A172 (cell line): ENCODE measurements at regions not wholly inside any gene's neighbourhood (a gene's known extent, or its start where the extent isn't known, plus 50 kb on each side); places are given as distances from the start of the nearest gene placed in this dataset.
"Not testable (repeated sequence)": the region's sequence is repeated elsewhere in the genome, so short reads cannot be mapped to it uniquely, and the experiment has no call there.

ENCODE experiments used
- DNase-seq: peaks from one replicate; pipeline ENCODE4 v3.0.0-alpha.2; 2015; ENCODE audit warnings: low spot score

DNA sequence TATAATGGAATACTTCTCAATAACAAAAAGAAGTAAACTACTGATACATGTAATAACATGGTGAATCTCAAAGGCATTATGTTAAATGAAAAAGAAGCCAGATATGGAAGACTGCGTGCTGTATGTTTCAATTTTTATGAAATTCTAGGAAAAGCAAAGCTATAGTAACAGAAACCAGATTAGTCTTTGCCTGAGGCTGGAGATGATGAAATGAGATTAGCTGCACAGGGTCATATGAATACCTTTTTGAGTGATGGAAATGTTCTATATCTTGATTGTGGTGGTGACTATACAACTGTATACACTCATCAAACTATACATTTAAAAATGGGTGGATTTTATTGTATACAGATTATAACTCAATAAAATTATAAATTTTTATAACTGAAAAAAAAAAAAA, 113.5 kb downstream of the TMEM30B start:
- DNase-seq, result no peak

GRCh38 chr14:61160798-61161197, 120.3 kb downstream of the TMEM30B start:
- DNase-seq, result no peak

- DNase-seq, result no peak
Measured at GRCh38 chr14:61154641-61155040, 126.5 kb downstream of the TMEM30B start.

- no peak for DNase-seq
Measured at GRCh38 chr14:61153914-61154545, 127.1 kb downstream of the TMEM30B start.

GRCh38 chr14:61153431-61153830, 127.7 kb downstream of the TMEM30B start:
- DNase-seq, result no peak

GRCh38 chr14:61152851-61153364, 128.2 kb downstream of the TMEM30B start:
- DNase-seq, result peak; percentile 33

GRCh38 chr14:61151251-61151650, 129.9 kb downstream of the TMEM30B start:
- DNase-seq, result no peak

- no peak for DNase-seq
Measured at GRCh38 chr14:61150851-61151250, 130.3 kb downstream of the TMEM30B start.

DNA sequence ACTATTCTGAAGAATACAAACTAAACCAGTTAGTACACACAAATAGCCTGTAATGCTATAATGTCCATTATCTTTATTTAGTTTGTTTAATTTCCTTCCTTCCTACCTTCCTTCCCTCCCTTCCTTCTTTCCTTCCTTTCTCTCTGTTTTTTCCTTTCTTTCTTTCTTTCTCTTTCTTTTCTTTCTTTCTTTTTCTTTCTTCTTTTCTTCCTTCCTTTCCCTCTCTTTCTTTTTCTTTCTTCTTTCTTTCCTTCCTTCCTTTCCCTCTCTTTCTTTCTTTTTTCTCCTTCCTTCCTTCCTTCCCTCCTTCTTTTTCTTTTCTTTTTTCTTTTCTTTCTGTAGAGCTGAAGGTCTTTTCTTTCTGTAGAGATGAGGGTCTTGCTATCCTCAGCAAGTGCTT, 131.2 kb downstream of the TMEM30B start:
- DNase-seq, result no peak

DNA sequence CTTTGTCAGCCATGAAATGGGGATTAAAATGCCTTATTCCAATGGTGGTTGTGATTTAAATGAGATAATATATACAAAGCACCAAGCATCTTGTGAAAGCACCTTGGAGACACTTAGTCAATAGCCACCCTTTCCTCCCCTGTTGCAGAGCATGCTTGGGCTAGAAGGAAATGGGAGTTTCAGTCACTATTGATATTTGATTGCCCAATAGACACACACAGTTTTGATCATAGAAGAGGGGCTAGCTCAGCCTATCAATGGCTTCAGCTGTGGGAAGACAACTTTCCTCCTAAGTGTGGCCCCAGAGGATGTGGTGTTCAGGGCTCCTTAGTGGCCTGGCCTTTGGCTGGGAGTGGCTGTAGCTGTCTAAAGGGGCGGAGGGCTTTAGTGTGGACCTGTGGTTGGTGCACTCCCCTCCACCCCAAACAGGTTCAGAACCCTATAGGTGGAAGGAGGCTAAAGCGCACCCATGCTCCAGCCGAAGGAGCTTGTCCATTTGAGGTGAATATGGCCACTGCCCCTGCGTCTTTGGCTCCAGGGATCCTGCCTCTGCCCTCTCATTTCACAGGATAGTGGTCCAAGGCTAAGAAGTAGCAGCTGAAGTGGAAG, 132.3 kb downstream of the TMEM30B start:
- DNase-seq, result no peak

DNA sequence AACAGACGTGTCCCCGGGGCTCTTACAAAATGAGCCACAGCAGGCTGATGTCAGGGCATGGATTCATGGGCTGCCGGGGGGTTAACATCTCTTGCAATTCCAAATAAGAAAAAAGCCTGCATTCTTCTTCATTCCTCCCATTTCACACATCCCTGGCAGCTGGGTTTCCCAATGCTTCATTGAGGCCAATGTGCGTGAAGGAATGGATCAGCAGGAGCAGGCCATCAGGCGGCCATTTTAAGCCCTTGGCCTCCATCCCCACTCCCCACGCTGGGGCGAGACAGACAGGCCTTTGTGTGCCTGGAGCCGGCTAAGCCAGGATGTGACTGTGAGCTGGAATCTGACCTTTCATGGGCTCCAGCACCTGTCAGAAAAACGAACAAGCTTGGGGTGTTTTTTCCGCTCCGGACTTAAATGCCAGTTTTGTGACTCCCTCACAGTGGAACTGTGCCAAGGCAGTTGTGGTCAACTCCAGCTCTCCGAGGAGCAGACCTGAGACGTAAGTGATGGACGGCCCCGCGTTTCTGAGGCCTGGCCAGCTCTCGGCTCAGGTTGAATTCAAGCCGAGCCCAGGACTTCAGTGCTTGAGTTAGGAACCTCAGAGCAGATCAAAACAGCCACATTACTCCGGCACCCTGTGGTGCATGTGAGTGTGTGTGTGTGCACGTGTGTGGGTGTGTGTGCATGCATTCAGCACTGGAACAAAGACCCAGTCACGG, 133.1 kb downstream of the TMEM30B start:
- DNase-seq, result peak; percentile 92

GRCh38 chr14:61147381-61147821, 133.7 kb downstream of the TMEM30B start:
- DNase-seq, result peak; percentile 49

DNA sequence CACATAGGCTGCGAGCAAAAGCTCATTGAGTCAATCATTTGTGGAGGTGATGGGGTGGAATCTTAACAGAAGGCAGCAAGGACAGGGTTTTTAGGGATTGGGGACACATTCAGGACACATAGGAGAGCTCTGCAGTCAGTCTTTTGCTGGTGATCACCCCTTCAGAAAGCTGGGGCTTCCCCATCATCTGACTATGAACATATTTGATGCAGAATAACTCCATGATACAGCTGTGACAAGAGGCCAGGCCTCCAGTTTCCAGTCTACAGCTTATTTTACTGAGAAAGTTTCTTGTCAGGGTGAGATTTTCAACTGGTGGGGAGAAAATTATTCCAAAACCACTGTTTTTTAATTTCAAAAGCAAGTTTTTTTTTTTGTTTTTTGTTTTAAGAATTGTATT, 134.2 kb downstream of the TMEM30B start:
- DNase-seq, result no peak

DNA sequence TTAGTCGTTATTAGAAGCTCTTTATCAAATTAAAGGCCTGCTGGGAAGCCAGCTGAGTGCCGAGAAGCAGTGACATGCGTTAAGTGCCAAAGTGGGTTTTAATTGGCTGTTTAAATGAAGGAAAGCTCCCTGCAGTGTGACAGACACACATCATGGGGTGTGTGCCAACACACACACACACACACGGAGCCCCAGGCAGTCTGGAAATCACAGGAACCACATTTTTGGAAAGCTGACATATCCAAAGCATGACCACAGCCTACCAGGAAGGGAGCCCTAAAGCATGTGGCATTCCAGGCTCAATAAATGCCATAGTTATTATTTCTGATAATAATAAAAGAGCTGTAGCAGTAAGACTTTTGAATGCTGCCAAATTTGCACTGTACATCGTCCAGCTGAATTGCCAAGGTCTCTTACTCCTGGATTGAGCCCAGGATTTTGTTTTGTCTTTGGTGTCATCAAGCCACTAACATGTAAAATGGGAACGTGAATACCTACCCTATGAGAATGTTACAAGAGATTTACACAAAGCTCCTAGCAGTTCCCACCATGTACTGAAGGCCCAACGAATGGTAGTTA, 135.1 kb downstream of the TMEM30B start:
- DNase-seq, result no peak

DNA sequence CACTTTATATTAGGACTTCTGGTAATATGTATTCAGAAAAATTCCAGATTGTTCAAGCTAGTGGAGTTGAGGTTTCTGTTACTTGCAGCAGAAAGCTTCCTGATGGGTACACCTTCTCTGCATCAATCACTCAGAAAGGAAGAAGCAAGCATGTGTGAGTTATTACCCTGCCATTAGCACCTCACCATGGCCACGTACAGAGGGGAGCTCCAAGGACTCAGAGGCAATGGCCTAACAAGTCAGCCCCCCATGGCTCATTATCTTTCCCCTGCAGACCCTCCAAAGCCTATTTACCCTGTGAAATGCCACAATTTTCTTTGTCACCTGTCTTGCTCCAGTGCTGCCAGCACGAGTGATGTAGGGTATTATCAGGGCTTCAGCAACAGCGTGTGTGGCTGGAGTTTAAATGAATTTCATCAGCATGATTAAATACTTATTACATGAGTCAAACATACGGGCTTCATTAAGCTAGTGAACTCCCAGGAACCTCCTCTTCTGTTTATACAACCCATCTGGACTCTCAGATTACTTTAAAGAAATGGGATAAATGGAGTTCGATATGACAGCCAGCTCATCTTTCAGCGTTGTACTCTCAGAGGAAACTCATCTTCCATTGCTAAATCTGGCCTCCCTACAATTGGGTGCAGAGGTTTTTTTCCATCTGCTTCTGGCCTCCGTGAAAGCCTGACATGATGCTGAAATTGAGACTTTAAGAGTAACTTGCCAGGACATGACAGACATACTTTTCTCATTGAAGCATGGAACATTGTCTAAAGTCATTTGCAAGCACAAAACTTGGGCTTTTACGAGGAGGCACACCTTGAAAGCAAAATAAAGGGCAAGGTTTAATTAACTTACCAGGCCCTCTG, 135.9 kb downstream of the TMEM30B start:
- DNase-seq, result peak; percentile 46

DNA sequence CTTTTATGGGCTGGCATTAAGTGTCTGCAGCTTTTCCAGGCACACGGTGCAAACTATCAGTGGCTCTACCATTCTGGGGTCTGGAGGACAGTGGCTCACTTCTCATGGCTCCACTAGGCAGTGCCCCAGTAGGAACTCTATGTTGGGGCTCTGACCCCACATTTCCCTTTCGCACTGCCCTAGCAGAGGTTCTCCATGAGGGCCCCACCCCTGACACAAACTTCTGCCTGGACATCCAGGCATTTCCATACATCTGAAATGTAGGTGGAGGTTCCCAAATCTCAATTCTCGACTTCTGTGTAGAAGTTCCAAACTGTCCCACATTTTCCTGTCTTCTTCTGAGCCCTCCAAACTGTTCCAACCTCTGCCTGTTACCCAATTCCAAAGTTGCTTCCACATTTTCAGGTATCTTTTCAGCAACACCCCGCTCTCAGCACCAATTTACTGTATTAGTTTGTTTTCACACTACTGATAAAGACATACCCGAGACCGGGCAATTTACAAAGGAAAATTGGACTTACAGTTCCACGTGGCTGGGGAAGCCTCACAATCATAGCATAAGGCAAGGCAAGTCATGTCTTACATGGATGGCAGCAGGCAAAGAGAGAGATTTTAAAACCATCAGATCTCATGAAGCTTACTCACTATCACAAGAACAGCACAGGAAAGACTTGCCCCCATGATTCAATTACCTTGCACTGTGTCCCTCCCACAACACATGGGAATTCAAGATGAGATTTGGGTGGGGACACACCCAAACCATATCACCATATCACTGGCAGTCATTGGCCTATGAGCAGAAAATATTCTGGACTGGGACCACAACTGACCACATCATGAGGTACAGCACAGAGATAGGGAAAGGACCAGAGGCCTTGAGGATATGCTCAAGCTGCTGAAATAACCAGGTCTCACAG, 136.8 kb downstream of the TMEM30B start:
- DNase-seq, result not testable (repeated sequence)

DNA sequence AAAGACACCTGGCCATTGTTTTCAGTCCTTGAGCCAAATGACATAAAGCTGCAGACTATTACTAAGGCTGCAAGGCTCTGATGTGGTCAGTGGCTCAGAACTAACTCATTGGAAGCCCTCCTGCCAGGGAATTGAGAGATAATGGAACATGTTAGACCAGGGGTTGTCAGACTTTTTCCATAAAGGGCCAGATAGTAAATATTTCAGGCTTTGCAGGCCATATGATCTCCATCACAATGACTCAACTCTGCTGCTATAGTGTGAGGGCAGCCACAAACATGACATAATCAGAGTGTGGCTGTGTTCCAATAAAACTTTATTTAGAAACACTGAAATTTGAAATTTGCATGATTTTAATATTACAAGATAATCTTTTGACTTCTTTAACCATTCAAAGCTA, 140.3 kb downstream of the TMEM30B start:
- DNase-seq, result peak; percentile 65

DNA sequence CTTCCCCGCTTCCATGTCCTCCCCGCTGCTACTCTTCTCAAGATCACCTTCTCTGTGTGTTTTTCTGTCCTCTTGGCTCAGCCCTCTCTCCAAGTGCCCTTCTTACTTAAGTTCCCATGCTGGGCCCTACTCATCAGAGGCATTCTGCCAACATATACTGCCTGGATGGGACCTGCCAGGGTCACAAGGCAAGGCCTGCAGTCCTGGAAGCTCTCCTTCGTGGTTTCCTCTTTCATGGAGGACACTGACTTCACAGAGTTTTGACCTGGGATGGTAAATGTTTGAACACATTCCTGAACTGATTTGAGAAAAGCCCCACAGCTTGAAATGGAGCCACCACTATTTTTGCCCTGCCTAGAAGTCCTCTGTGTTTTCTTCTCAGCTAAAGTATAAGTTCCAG, 140.9 kb downstream of the TMEM30B start:
- no peak for DNase-seq

DNA sequence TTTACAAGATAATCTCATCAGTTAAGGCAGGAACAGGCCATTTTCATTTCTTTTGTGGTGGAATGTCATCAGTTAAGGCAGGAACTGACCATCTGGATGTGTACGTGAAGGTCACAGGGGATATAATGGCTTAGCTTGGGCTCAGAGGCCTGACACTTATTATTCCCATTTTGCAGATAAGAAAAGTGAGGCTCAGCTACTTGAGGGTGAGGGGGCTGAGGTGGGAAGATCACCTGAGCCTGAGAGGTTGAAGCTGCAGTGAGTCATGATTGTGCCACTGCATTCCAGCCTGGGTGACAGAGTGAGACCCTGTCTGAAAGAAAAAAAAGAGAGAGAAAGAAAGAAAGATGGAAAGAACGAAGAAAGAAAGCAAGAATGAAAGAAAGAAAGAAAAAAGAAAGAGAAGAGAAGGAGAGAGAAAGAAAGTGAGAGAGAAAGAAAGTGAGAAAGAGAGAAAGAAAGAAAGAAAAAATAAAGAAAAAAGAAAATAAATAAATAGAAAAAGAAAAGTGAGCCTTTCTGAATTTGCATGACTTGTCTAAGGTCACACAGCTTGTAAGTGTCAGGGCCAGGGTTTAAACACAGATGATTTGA, 142.0 kb downstream of the TMEM30B start:
- DNase-seq, result no peak

- no peak for DNase-seq
Measured at GRCh38 chr14:61132894-61133293, 148.2 kb downstream of the TMEM30B start.
